H9 (cell line): ENCODE measurements at regions not wholly inside any gene's neighbourhood (a gene's known extent, or its start where the extent isn't known, plus 50 kb on each side); places are given as distances from the start of the nearest gene placed in this dataset.

Experiments used
- DNase-seq: peaks from one replicate; pipeline ENCODE4 v3.0.0-alpha.2; 2017
- H2AFZ ChIP-seq: one replicate; pipeline ENCODE4 v1.6.1; 2013; ENCODE audit warnings: mild to moderate bottlenecking, low read length, control low read depth, moderate library complexity
- H2AK5ac ChIP-seq: 2 replicates; pipeline ENCODE4 v1.6.1; 2013; ENCODE audit warnings: low read length, control low read depth, mixed read lengths; ENCODE audit not compliant: insufficient read length
- H2BK120ac ChIP-seq: one replicate; pipeline ENCODE4 v1.6.1; 2013; ENCODE audit warnings: low read depth, mild to moderate bottlenecking, low read length, control low read depth, inconsistent platforms; ENCODE audit not compliant: poor library complexity, severe bottlenecking
- H2BK12ac ChIP-seq: 2 replicates; pipeline ENCODE4 v1.6.1; 2013; ENCODE audit warnings: low read length, control low read depth, mixed read lengths, low read depth; ENCODE audit not compliant: insufficient read length
- H2BK15ac ChIP-seq: 2 replicates; pipeline ENCODE4 v1.6.1; 2013; ENCODE audit warnings: low read depth, low read length, control low read depth
- H2BK20ac ChIP-seq: one replicate; pipeline ENCODE4 v1.6.1; 2013; ENCODE audit warnings: low read depth, mild to moderate bottlenecking, low read length, control low read depth, inconsistent platforms; ENCODE audit not compliant: poor library complexity, severe bottlenecking
- H2BK5ac ChIP-seq: 2 replicates; pipeline ENCODE4 v1.6.1; 2013; ENCODE audit warnings: low read length, control low read depth, mixed read lengths; ENCODE audit not compliant: insufficient read length
- H3K14ac ChIP-seq: 2 replicates; pipeline ENCODE4 v1.6.1; 2013; ENCODE audit warnings: low read length, control low read depth; ENCODE audit not compliant: insufficient read depth
- H3K18ac ChIP-seq: 2 replicates; pipeline ENCODE4 v1.6.1; 2013; ENCODE audit warnings: low read depth, mild to moderate bottlenecking, mixed read lengths, low read length, control low read depth; ENCODE audit not compliant: insufficient read length
- H3K23ac ChIP-seq: 2 replicates; pipeline ENCODE4 v1.6.1; 2013; ENCODE audit warnings: low read length, control low read depth, mixed read lengths, low read depth; ENCODE audit not compliant: insufficient read length
- H3K23me2 ChIP-seq: 2 replicates; pipeline ENCODE4 v1.6.1; 2013; ENCODE audit warnings: low read depth, mild to moderate bottlenecking, mixed read lengths, low read length, control low read depth; ENCODE audit not compliant: insufficient read length, poor library complexity, severe bottlenecking
- H3K27ac ChIP-seq: 2 replicates; pipeline ENCODE4 v1.5.1; 2013; ENCODE audit warnings: low read length, control low read depth, mixed read lengths, low read depth; ENCODE audit not compliant: insufficient read length
- H3K27me3 ChIP-seq: 2 replicates; pipeline ENCODE4 v1.6.1; 2013; ENCODE audit warnings: low read length, control low read depth, inconsistent platforms; ENCODE audit not compliant: insufficient read depth
- H3K4ac ChIP-seq: 2 replicates; pipeline ENCODE4 v1.6.1; 2013; ENCODE audit warnings: low read depth, mild to moderate bottlenecking, control low read depth, inconsistent platforms, low read length, moderate library complexity
- H3K4me1 ChIP-seq: 2 replicates; pipeline ENCODE4 v1.6.1; 2013; ENCODE audit warnings: low read length, control low read depth, inconsistent platforms; ENCODE audit not compliant: insufficient read depth
- H3K4me2 ChIP-seq: 2 replicates; pipeline ENCODE4 v1.6.1; 2013; ENCODE audit warnings: low read length, control low read depth, mixed read lengths; ENCODE audit not compliant: insufficient read length, insufficient read depth
- H3K56ac ChIP-seq: 2 replicates; pipeline ENCODE4 v1.6.1; 2013; ENCODE audit warnings: low read depth, mild to moderate bottlenecking, mixed read lengths, low read length, control low read depth; ENCODE audit not compliant: insufficient read length
- H3K79me1 ChIP-seq: 2 replicates; pipeline ENCODE4 v1.6.1; 2013; ENCODE audit warnings: low read depth, mild to moderate bottlenecking, moderate library complexity, low read length, control low read depth, inconsistent platforms; ENCODE audit not compliant: insufficient read depth, poor library complexity, severe bottlenecking
- H3K79me2 ChIP-seq: 2 replicates; pipeline ENCODE4 v1.6.1; 2013; ENCODE audit warnings: low read length, control low read depth, inconsistent platforms; ENCODE audit not compliant: insufficient read depth
- H3K9ac ChIP-seq: 2 replicates; pipeline ENCODE4 v1.6.1; 2013; ENCODE audit warnings: low read length, control low read depth, mixed read lengths; ENCODE audit not compliant: insufficient read length; ENCODE audit errors: extremely low read depth
- H3K9me3 ChIP-seq: one replicate; pipeline ENCODE4 v1.6.1; 2013; ENCODE audit warnings: low read depth, low read length, inconsistent platforms; ENCODE audit not compliant: control insufficient read depth
- H3T11ph ChIP-seq: one replicate; pipeline ENCODE4 v1.6.1; 2013; ENCODE audit warnings: mild to moderate bottlenecking, low read length, control low read depth, inconsistent platforms
- H4K20me1 ChIP-seq: one replicate; pipeline ENCODE4 v1.6.1; 2013; ENCODE audit not compliant: control insufficient read depth, insufficient read length, insufficient read depth
- H4K5ac ChIP-seq: 2 replicates; pipeline ENCODE4 v1.6.1; 2013; ENCODE audit warnings: low read depth, mild to moderate bottlenecking, mixed read lengths, low read length, control low read depth; ENCODE audit not compliant: insufficient read length
- H4K8ac ChIP-seq: replicated peaks from 2 replicates; pipeline ENCODE4 v1.6.1; 2013; ENCODE audit warnings: low read length, control low read depth, mixed read lengths, low read depth; ENCODE audit not compliant: insufficient read length
- H4K91ac ChIP-seq: 2 replicates; pipeline ENCODE4 v1.6.1; 2013; ENCODE audit warnings: low read depth, mild to moderate bottlenecking, moderate library complexity, mixed read lengths, low read length, control low read depth; ENCODE audit not compliant: insufficient read length
- H3K27ac Mint-ChIP-seq, 3 experiments: 2 replicates in 2 of 3; 3 replicates in 1 of 3; pipeline ENCODE4 v1.8.0; 2020 to 2021; ENCODE audit warnings: mixed read lengths in 3 of 3, mild to moderate bottlenecking in 1 of 3, moderate library complexity in 1 of 3
- H3K27me3 Mint-ChIP-seq: 2 replicates; pipeline ENCODE4 v1.8.0; 2021; ENCODE audit warnings: low read depth, mild to moderate bottlenecking, moderate library complexity, mixed read lengths
- H3K36me3 Mint-ChIP-seq, 3 experiments: 2 replicates in 2 of 3; 3 replicates in 1 of 3; pipeline ENCODE4 v1.8.0; 2020 to 2021; ENCODE audit warnings: low read depth in 3 of 3, mixed read lengths in 3 of 3; ENCODE audit not compliant: insufficient read depth in 1 of 3
- H3K4me1 Mint-ChIP-seq, 2 experiments: 2 replicates each; pipeline ENCODE4 v1.8.0; 2020; ENCODE audit warnings: mixed read lengths in 2 of 2
- H3K4me3 Mint-ChIP-seq, 2 experiments: 2 replicates in 1 of 2; 3 replicates in 1 of 2; pipeline ENCODE4 v1.8.0; 2020 to 2021; ENCODE audit warnings: mild to moderate bottlenecking in 2 of 2, mixed read lengths in 2 of 2, moderate library complexity in 1 of 2
- H3K9me3 Mint-ChIP-seq, 2 experiments: 2 replicates in 1 of 2; 3 replicates in 1 of 2; pipeline ENCODE4 v1.8.0; 2020; ENCODE audit warnings: mild to moderate bottlenecking in 2 of 2, mixed read lengths in 2 of 2, moderate library complexity in 1 of 2
- WGBS: extraction: QIAGEN DNeasy Blood & Tissue Kit; methylation state at CpG from one replicate; pipeline ENCODE4 v1.1.7; 2013; ENCODE audit warnings: missing lambda C conversion rate, low lambda C conversion rate, mixed read lengths; ENCODE audit not compliant: insufficient read length; ENCODE audit errors: extremely low coverage; 5-methylcytosine and 5-hydroxymethylcytosine counted together
- TF ChIP-seq, protein P1 (sequence below): fragments of 200-600 bp; sonication (generic); conservative IDR thresholded peaks from 3 replicates; pipeline ENCODE4 v1.8.0; 2021; ENCODE audit warnings: antibody characterized with exemption, mild to moderate bottlenecking

DNA sequence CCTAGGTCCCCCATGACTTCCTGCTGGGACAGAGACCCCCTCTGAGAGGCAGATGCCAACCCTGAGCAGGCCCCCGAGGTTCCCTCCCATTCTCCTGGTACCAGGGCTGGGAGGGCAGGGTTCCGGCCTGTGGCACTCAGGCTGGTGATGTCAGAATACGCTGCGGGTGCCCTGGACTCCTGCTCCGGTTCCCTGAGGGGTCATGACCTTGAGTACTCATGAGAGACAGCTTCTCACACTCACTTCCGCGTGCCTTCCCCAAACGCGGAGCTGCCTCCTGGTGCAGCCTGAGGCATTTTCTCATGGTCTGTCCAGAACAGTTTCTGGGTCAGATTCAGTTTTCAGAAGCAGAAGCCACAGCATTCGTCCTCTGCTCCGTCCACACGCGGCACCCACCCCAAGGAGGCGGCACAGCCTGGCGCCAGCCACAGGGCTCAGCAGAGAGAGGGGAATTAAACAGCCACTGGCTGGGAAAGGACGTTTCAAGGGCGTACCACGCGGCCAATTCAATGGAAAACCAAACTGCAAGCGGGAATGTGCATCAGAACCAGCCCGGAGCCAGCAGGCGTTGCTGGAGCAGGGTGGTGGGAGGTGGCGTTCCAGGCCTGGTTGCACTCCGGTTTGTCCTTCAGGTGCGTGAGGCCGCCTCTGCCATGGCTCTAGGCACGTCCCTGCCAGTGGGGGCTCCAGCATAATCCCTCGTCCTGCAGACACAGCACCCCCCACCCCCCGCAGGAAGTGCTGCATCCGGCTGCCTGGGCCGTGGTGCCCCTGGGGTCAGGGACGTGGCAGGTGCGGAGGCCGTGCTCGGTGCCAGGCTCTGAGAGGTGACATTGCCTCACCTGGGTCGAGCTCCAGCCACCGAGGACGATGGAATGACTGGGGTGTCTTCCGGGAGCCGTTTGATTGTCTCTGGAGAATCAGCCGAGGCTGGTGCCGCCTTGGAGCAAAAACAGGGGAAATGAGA lies 58.3 kb upstream of the BHLHE23 start:
- Histone ChIP-seq H2AFZ (no peak overlapping the region), H3K79me2 (no peaks in the 10 kb centered on the region), H3K4me1 (no peaks in the 10 kb centered on the region), H3K27ac (no peak overlapping the region), H2BK12ac (no peak overlapping the region), H3K9ac (no peak overlapping the region), H4K8ac (no peak overlapping the region), H3K9me3 (no peaks in the 10 kb centered on the region), H3T11ph (no peak overlapping the region), H2BK20ac (no peak overlapping the region), H4K20me1 (no peaks in the 10 kb centered on the region), H4K5ac (no peak overlapping the region), H3K23ac (no peak overlapping the region), H2BK15ac (no peak overlapping the region), H4K91ac (no peak overlapping the region), H3K23me2 (no peaks in the 10 kb centered on the region), H3K4ac (no peak overlapping the region), H3K27me3 (no peaks in the 10 kb centered on the region), H2BK5ac (no peak overlapping the region), H3K14ac (no peak overlapping the region; the same call in 1 of the 2 replicates), H3K79me1 (no peaks in the 10 kb centered on the region), H2AK5ac (no peak overlapping the region), H3K4me2 (no peak overlapping the region), H2BK120ac (no peak overlapping the region), H3K56ac (no peak overlapping the region), H3K18ac (no peak overlapping the region)
- no peak overlapping the region for H3K27ac Mint-ChIP-seq
- H3K4me1 Mint-ChIP-seq: peaks cover 2 to 11% of the 10 kb centered on the region in 2 experiments
- TF ChIP-seq, protein P1, sequence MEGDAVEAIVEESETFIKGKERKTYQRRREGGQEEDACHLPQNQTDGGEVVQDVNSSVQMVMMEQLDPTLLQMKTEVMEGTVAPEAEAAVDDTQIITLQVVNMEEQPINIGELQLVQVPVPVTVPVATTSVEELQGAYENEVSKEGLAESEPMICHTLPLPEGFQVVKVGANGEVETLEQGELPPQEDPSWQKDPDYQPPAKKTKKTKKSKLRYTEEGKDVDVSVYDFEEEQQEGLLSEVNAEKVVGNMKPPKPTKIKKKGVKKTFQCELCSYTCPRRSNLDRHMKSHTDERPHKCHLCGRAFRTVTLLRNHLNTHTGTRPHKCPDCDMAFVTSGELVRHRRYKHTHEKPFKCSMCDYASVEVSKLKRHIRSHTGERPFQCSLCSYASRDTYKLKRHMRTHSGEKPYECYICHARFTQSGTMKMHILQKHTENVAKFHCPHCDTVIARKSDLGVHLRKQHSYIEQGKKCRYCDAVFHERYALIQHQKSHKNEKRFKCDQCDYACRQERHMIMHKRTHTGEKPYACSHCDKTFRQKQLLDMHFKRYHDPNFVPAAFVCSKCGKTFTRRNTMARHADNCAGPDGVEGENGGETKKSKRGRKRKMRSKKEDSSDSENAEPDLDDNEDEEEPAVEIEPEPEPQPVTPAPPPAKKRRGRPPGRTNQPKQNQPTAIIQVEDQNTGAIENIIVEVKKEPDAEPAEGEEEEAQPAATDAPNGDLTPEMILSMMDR: no peak
- peak; percentile 17 for DNase-seq
- H3K27me3 Mint-ChIP-seq: peaks cover 16% of the 10 kb centered on the region
- no peak overlapping the region for H3K4me3 Mint-ChIP-seq
- H3K36me3 Mint-ChIP-seq: no peaks in the 10 kb centered on the region; a peak in 1 of 7 replicates
- WGBS: no CpG with 5 or more reads among the region's 42 CpGs
- peaks cover 6% of the 10 kb centered on the region in 2 experiments; a peak in 4 of 5 replicates for H3K9me3 Mint-ChIP-seq
